ENCODE measurements at regions not wholly inside any gene's neighbourhood (a gene's known extent, or its start where the extent isn't known, plus 50 kb on each side); places are given as distances from the start of the nearest gene placed in this dataset.

GRCh38 chr1:66436378-66437135 is 97.4 kb upstream of the SGIP1 start:
- Mint-ChIP-seq H3K4me1 (peaks cover 37% of the 10 kb centered on the region), H3K9me3 (peaks cover 3 to 11% (median 5%) of the 10 kb centered on the region in 7 donors), H3K36me3 (peaks cover 0 to 1% of the 10 kb centered on the region in 2 donors), H3K27me3 (ENCODE audit: low read depth in 3 of 3) (no peaks in the 10 kb centered on the region), H3K4me3 (no peak overlapping the region), H3K27ac (peak overlapping the region in 5 of 7 donors; percentile 20 to 76 (median 58))
- Histone ChIP-seq H3K79me2 (ENCODE audit: insufficient read depth, low read length) (no peaks in the 10 kb centered on the region), H2AFZ (ENCODE audit: insufficient read depth, low read depth, low read length, poor library complexity, severe bottlenecking) (peak overlapping the region; percentile 38), H3K27ac (ENCODE audit: low read depth in 1 of 2, low read length in 2 of 2) (no peak overlapping the region), H3K4me2 (replicated peaks; ENCODE audit: extremely low read depth, low read length, poor library complexity, severe bottlenecking) (no peak overlapping the region), H3K36me3 (replicated peaks in 1 of 2; ENCODE audit: control insufficient read depth in 1 of 2, insufficient read depth in 2 of 2, low read length in 2 of 2) (no peaks in the 10 kb centered on the region), H3K9me3 (replicated peaks in 1 of 2; ENCODE audit: control insufficient read depth in 1 of 2, insufficient read depth in 1 of 2, low read length in 2 of 2) (peaks cover 5 to 8% of the 10 kb centered on the region in 2 donors), H3K4me1 (ENCODE audit: control insufficient read depth in 1 of 2, insufficient read depth in 2 of 2, low read length in 2 of 2) (peaks cover 31 to 40% of the 10 kb centered on the region in 2 donors), H3K27me3 (ENCODE audit: control insufficient read depth in 2 of 2, insufficient read depth in 2 of 2, low read length in 2 of 2) (no peaks in the 10 kb centered on the region), H3K4me3 (replicated peaks in 1 of 3; ENCODE audit: low read depth in 2 of 3, low read length in 3 of 3) (no peak overlapping the region), H4K20me1 (ENCODE audit: insufficient read depth, low read length) (no peaks in the 10 kb centered on the region), H3K9ac (ENCODE audit: insufficient read depth, low read length, poor library complexity, severe bottlenecking) (no peak overlapping the region)
- peak in 2 of 3 donors; percentile 19 to 60 for DNase-seq
- 57% methylated on average over 2 of the region's 4 CpGs for WGBS (ENCODE audit: insufficient coverage)
- intact Hi-C loops (cut with micrococcal nuclease), result loop anchor here in 1 of 2 donors (5.0 kb wide), 2 partner anchors 34 to 99 kb away; no protein-coding TSS in a partner anchor
- peak; percentile 16 for TF ChIP-seq CTCF (IDR thresholded peaks at IDR 0.05)

- intact Hi-C loops (cut with micrococcal nuclease), result loop anchor here in 1 of 2 donors (5.0 kb wide), 2 partner anchors 35 to 100 kb away; no protein-coding TSS in a partner anchor
- Histone ChIP-seq H3K27ac (ENCODE audit: low read depth in 1 of 2, low read length in 2 of 2) (no peak overlapping the region), H3K9ac (ENCODE audit: insufficient read depth, low read length, poor library complexity, severe bottlenecking) (no peak overlapping the region), H3K4me2 (replicated peaks; ENCODE audit: extremely low read depth, low read length, poor library complexity, severe bottlenecking) (no peak overlapping the region), H3K79me2 (ENCODE audit: insufficient read depth, low read length) (no peaks in the 10 kb centered on the region), H4K20me1 (ENCODE audit: insufficient read depth, low read length) (no peaks in the 10 kb centered on the region), H3K4me3 (replicated peaks in 1 of 3; ENCODE audit: low read depth in 2 of 3, low read length in 3 of 3) (no peak overlapping the region), H3K36me3 (replicated peaks in 1 of 2; ENCODE audit: control insufficient read depth in 1 of 2, insufficient read depth in 2 of 2, low read length in 2 of 2) (no peaks in the 10 kb centered on the region), H2AFZ (ENCODE audit: insufficient read depth, low read depth, low read length, poor library complexity, severe bottlenecking) (peak overlapping the region; percentile 38), H3K27me3 (ENCODE audit: control insufficient read depth in 2 of 2, insufficient read depth in 2 of 2, low read length in 2 of 2) (no peaks in the 10 kb centered on the region), H3K9me3 (replicated peaks in 1 of 2; ENCODE audit: control insufficient read depth in 1 of 2, insufficient read depth in 1 of 2, low read length in 2 of 2) (peaks cover under 1 to 3% of the 10 kb centered on the region in 2 donors), H3K4me1 (ENCODE audit: control insufficient read depth in 1 of 2, insufficient read depth in 2 of 2, low read length in 2 of 2) (peaks cover 31 to 40% of the 10 kb centered on the region in 2 donors)
- no peak for TF ChIP-seq CTCF (IDR thresholded peaks at IDR 0.05)
- Mint-ChIP-seq H3K9me3 (peaks cover 0 to 5% (median 3%) of the 10 kb centered on the region in 7 donors), H3K27ac (no peak overlapping the region), H3K27me3 (ENCODE audit: low read depth in 3 of 3) (no peaks in the 10 kb centered on the region), H3K36me3 (no peaks in the 10 kb centered on the region), H3K4me1 (peaks cover 37% of the 10 kb centered on the region), H3K4me3 (no peak overlapping the region)
- DNase-seq, result no peak
- WGBS (ENCODE audit: insufficient coverage), result no CpG with 5 or more reads among the region's 2 CpGs
Measured at GRCh38 chr1:66437136-66437401, 96.9 kb upstream of the SGIP1 start.
